Aorta (tissue), 5 donors: ENCODE measurements at regions not wholly inside any gene's neighbourhood (a gene's known extent, or its start where the extent isn't known, plus 50 kb on each side); places are given as distances from the start of the nearest gene placed in this dataset.

Experiments used
- ATAC-seq: fragments of 200-7000 bp; cut with Tn5 transposase; one replicate; pipeline ENCODE4 v1.9.1; 2022; ENCODE audit warnings: moderate library complexity; ENCODE audit not compliant: low FRiP score
- DNase-seq, 2 donors: peaks; one replicate each; pipeline ENCODE4 v3.0.0-alpha.2; 2020
- H3K27ac ChIP-seq, 2 donors: one replicate each; pipeline ENCODE4 v1.5.1; 2013; ENCODE audit warnings: low read length in 2 of 2, mild to moderate bottlenecking in 2 of 2, moderate library complexity in 2 of 2, control low read depth in 1 of 2, inconsistent platforms in 1 of 2, low read depth in 1 of 2
- H3K27me3 ChIP-seq, 2 donors: one replicate each; pipeline ENCODE4 v1.6.1; 2013; ENCODE audit warnings: control low read depth in 1 of 2, low read length in 1 of 2, mild to moderate bottlenecking in 1 of 2, moderate library complexity in 1 of 2; ENCODE audit not compliant: insufficient read depth in 2 of 2, control insufficient read depth in 1 of 2
- H3K36me3 ChIP-seq, 2 donors: one replicate each; pipeline ENCODE4 v1.6.1; 2013; ENCODE audit warnings: control low read depth in 1 of 2, low read length in 1 of 2, mild to moderate bottlenecking in 1 of 2; ENCODE audit not compliant: insufficient read depth in 2 of 2, control insufficient read depth in 1 of 2
- H3K4me1 ChIP-seq, 2 donors: one replicate each; pipeline ENCODE4 v1.6.1; 2013; ENCODE audit warnings: low read length in 2 of 2, control low read depth in 1 of 2, mild to moderate bottlenecking in 1 of 2, moderate library complexity in 1 of 2; ENCODE audit not compliant: insufficient read depth in 2 of 2, control insufficient read depth in 1 of 2
- H3K4me3 ChIP-seq, 2 donors: one replicate each; pipeline ENCODE4 v1.5.1; 2013; ENCODE audit warnings: low read length in 2 of 2, control low read depth in 1 of 2, mild to moderate bottlenecking in 1 of 2
- H3K9me3 ChIP-seq: one replicate; pipeline ENCODE4 v1.6.1; 2013; ENCODE audit warnings: mild to moderate bottlenecking, low read length; ENCODE audit not compliant: control insufficient read depth
- WGBS, 2 donors: extraction: QIAGEN DNeasy Blood & Tissue Kit; methylation state at CpG; one replicate each; pipeline ENCODE4 v1.1.7; 2013; 5-methylcytosine and 5-hydroxymethylcytosine counted together
- intact Hi-C, 2 donors: fragments of 100-400 bp; cut with DNase I; formaldehyde crosslinking; loops; one replicate each; pipeline versions ENCODE4 v1.14.2 to v1.15.0; 2022
- donor health status: healthy with polysubstance abuse.
- donor health status: Bipolar disorder and iron deficiency.
- donor health status: DM: no; HTN: no; CAD: no.
- donor health status: DM: no; HTN: no; CAD: no.
- donor health status: DM: yes; HTN: yes; CAD: no.

GRCh38 chr11:96954587-96955242 is 564.9 kb downstream of the JRKL start:
- H3K4me1 ChIP-seq = no peaks in the 10 kb centered on the region
- H3K27ac ChIP-seq = no peak overlapping the region
- intact Hi-C loops = no loop called here
- H3K4me3 ChIP-seq = no peak overlapping the region
- ATAC-seq (no peak), DNase-seq (no peak)
- 79 to 82% methylated on average over 4 of the region's 4 CpGs for WGBS, 2 donors
- no peaks in the 10 kb centered on the region for H3K9me3 ChIP-seq
- H3K36me3 ChIP-seq = no peaks in the 10 kb centered on the region
- H3K27me3 ChIP-seq = no peaks in the 10 kb centered on the region

- H3K9me3 ChIP-seq = no peaks in the 10 kb centered on the region
- H3K4me1 ChIP-seq = no peaks in the 10 kb centered on the region
- no peak overlapping the region for H3K27ac ChIP-seq
- ATAC-seq = no peak
- H3K36me3 ChIP-seq = no peaks in the 10 kb centered on the region
- no peaks in the 10 kb centered on the region for H3K27me3 ChIP-seq
- WGBS, 2 donors = 78% methylated on average over 2 of the region's 2 CpGs
- intact Hi-C loops = no loop called here
- DNase-seq = no peak
- H3K4me3 ChIP-seq = no peak overlapping the region
Observed at GRCh38 chr11:96960476-96960875, 570.7 kb downstream of the JRKL start.

GRCh38 chr11:96960926-96961325 is 571.1 kb downstream of the JRKL start:
- H3K36me3 ChIP-seq = no peaks in the 10 kb centered on the region
- intact Hi-C loops = no loop called here
- no peak for ATAC-seq
- H3K27ac ChIP-seq = no peak overlapping the region
- no peaks in the 10 kb centered on the region for H3K27me3 ChIP-seq
- no peaks in the 10 kb centered on the region for H3K4me1 ChIP-seq
- WGBS, 2 donors = 93 to 96% methylated on average over 1 of the region's 1 CpG
- DNase-seq = no peak
- H3K9me3 ChIP-seq = no peaks in the 10 kb centered on the region
- no peak overlapping the region for H3K4me3 ChIP-seq

- intact Hi-C loops = no loop called here
- no peaks in the 10 kb centered on the region for H3K27me3 ChIP-seq
- WGBS, 2 donors = 70 to 72% methylated on average over 4 of the region's 4 CpGs
- no peaks in the 10 kb centered on the region for H3K9me3 ChIP-seq
- H3K4me3 ChIP-seq = no peak overlapping the region
- no peak overlapping the region for H3K27ac ChIP-seq
- no peaks in the 10 kb centered on the region for H3K36me3 ChIP-seq
- no peak for ATAC-seq
- H3K4me1 ChIP-seq = no peaks in the 10 kb centered on the region
- no peak for DNase-seq
Observed at GRCh38 chr11:96961931-96962330, 572.1 kb downstream of the JRKL start.

- no peak overlapping the region for H3K4me3 ChIP-seq
- WGBS, 2 donors = 93 to 96% methylated on average over 2 of the region's 2 CpGs
- no peaks in the 10 kb centered on the region for H3K27me3 ChIP-seq
- no peak overlapping the region for H3K27ac ChIP-seq
- H3K36me3 ChIP-seq = no peaks in the 10 kb centered on the region
- H3K4me1 ChIP-seq = no peaks in the 10 kb centered on the region
- ATAC-seq (no peak), DNase-seq (no peak)
- intact Hi-C loops = no loop called here
- no peaks in the 10 kb centered on the region for H3K9me3 ChIP-seq
Observed at GRCh38 chr11:96963375-96963774, 573.6 kb downstream of the JRKL start.

- Histone ChIP-seq H3K36me3 (no peaks in the 10 kb centered on the region), H3K4me3 (no peak overlapping the region), H3K9me3 (no peaks in the 10 kb centered on the region), H3K27me3 (no peaks in the 10 kb centered on the region), H3K4me1 (no peaks in the 10 kb centered on the region), H3K27ac (no peak overlapping the region)
- WGBS, 2 donors = 85 to 95% methylated on average over 2 of the region's 2 CpGs
- ATAC-seq (no peak), DNase-seq (no peak)
- intact Hi-C loops = no loop called here
Observed at GRCh38 chr11:96964661-96965060, 574.8 kb downstream of the JRKL start.

GRCh38 chr11:96967616-96968015 is 577.8 kb downstream of the JRKL start:
- no peak overlapping the region for H3K27ac ChIP-seq
- no peaks in the 10 kb centered on the region for H3K4me1 ChIP-seq
- no peaks in the 10 kb centered on the region for H3K36me3 ChIP-seq
- 81 to 86% methylated on average over 1 of the region's 1 CpG for WGBS, 2 donors
- no peaks in the 10 kb centered on the region for H3K9me3 ChIP-seq
- H3K27me3 ChIP-seq = no peaks in the 10 kb centered on the region
- intact Hi-C loops = no loop called here
- DNase-seq (no peak), ATAC-seq (no peak)
- no peak overlapping the region for H3K4me3 ChIP-seq

- DNase-seq (no peak), ATAC-seq (no peak)
- H3K9me3 ChIP-seq = no peaks in the 10 kb centered on the region
- H3K4me3 ChIP-seq = no peak overlapping the region
- H3K27me3 ChIP-seq = no peaks in the 10 kb centered on the region
- 79 to 87% methylated on average over 2 of the region's 2 CpGs for WGBS, 2 donors
- H3K36me3 ChIP-seq = no peaks in the 10 kb centered on the region
- intact Hi-C loops = no loop called here
- no peaks in the 10 kb centered on the region for H3K4me1 ChIP-seq
- no peak overlapping the region for H3K27ac ChIP-seq
Observed at GRCh38 chr11:96969251-96969650, 579.4 kb downstream of the JRKL start.

GRCh38 chr11:96978751-96979150 is 588.9 kb downstream of the JRKL start:
- Histone ChIP-seq H3K27me3 (no peaks in the 10 kb centered on the region), H3K4me3 (no peak overlapping the region), H3K36me3 (no peaks in the 10 kb centered on the region), H3K27ac (no peak overlapping the region), H3K4me1 (no peaks in the 10 kb centered on the region), H3K9me3 (no peaks in the 10 kb centered on the region)
- WGBS, 2 donors = 0 to 30% methylated on average over 2 of the region's 2 CpGs
- ATAC-seq (no peak), DNase-seq (no peak)
- intact Hi-C loops = no loop called here
